HG03460 (cell line): ENCODE measurements at regions not wholly inside any gene's neighbourhood (a gene's known extent, or its start where the extent isn't known, plus 50 kb on each side); places are given as distances from the start of the nearest gene placed in this dataset.

ENCODE experiments used
- ATAC-seq: cut with Tn5 transposase; IDR thresholded peaks from one replicate; pipeline ENCODE4 v1.9.1; 2021; ENCODE audit not compliant: unreplicated experiment

DNA sequence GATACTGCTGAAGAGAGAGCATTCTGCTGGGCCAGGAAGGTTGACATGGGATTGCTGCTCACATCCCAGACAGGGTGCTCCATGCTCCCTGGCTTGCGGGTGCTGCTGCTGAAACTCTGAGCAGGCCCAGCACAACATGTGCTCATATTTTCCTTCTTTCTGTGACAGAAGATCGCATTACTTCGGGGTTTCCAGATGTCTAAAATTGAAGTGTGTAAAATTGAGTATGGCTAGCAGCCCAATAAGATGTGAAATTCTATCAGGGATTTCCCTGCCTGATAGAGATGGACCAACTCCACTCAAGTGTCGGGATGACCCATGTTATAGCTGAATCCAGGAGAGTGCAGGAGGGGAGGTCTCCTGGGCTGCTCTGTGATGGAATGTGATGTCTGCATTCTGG, 55.6 kb upstream of the KL start:
- no peak for ATAC-seq

DNA sequence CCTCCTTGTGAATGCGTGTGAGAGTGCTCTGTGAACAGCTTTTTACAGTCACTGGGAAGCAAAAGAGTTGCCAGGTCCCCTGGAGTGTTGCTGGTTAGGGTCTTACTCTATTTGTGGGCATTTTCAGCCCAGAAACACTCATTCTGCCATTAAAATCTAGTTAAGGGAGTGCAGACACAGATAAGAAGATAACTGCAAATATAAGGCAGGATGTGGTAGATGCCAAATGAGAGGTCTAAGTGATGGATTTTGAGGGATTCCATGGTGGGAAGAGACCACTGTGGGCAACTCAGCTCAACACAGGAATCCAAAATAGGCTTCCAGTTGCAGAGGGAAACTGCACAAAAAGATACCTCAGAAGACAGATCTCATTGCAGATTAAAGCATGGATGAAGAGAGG, 54.5 kb upstream of the KL start:
- ATAC-seq, result no peak

GRCh38 chr13:32962342-32962741, 53.9 kb upstream of the KL start:
- ATAC-seq, result no peak

- ATAC-seq, result no peak
Measured at GRCh38 chr13:32964987-32965386, 51.2 kb upstream of the KL start.
